ENCODE measurements at regions not wholly inside any gene's neighbourhood (a gene's known extent, or its start where the extent isn't known, plus 50 kb on each side); places are given as distances from the start of the nearest gene placed in this dataset.
A peak's percentile ranks its signal among the peaks of the same experiment; 100 is the strongest.
"Not testable (repeated sequence)": the region's sequence is repeated elsewhere in the genome, so short reads cannot be mapped to it uniquely, and the experiment has no call there.

DNA sequence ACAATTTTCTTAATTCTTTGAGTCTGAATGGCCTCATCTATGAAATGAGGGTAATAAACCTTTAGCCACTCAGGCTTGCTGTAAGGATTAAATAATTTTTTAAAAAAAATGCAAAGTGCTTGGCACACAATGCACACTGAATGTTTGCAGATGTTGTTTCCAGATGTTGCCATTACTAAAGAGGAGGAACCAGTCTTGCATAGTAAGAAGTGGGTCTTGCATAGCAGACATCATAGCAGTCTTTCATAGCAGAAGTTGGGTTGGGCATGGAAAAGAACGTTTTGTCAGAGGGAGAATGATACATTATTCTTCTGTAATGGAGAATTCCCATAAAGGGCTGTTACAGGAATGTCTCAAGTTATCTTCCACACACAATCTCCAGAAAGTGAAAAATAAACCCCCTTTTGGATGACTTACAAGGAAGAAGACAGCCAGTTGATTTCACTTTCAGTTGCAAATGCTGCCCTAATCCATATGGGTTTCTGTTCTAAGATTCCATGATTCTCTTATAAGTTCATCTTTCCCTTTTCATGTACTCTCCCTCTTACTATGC, 327.7 kb downstream of the SUCLG1 start:
- no peak for DNase-seq

DNA sequence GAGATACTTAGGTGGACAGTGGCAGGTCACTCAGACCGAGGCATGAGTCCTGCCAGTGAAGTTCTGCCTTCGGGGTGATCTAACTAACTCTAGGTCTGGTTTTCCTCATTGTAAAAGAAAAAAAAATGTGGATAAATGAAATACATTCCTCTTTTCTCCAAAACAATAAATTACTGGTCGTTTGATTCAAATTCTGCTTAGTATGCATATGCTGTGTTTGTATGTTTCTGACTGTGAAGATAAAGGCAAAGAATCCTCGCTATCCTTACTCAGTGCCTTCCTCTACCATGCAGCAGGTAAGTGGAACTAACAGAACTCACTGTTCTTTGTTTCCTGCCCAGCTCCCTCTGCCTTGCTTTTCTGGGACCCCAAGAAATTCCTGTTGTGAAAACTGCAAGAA, 330.1 kb downstream of the SUCLG1 start:
- no peak for DNase-seq

GRCh38 chr2:84127812-84128211, 331.3 kb downstream of the SUCLG1 start:
- not testable (repeated sequence) for DNase-seq

DNA sequence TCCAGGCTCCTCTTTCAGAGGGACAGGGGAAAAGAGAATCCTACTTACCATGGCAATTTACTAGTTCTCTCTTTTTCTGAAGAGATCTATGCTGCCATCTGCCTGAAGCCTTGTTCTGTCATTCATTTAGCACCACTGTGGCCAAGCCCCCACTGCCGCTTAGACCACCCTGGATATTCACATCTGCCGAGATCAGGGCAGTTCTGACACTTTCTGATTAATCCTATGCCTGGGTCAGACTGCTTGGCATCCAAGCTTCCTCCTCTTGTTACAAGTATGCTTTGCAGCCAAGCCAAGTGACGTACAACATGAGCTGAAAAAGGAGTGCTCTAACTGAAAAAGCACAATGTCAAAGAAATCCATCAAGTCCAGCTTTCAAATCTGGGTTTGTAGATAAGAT, 332.6 kb downstream of the SUCLG1 start:
- DNase-seq, result no peak

DNA sequence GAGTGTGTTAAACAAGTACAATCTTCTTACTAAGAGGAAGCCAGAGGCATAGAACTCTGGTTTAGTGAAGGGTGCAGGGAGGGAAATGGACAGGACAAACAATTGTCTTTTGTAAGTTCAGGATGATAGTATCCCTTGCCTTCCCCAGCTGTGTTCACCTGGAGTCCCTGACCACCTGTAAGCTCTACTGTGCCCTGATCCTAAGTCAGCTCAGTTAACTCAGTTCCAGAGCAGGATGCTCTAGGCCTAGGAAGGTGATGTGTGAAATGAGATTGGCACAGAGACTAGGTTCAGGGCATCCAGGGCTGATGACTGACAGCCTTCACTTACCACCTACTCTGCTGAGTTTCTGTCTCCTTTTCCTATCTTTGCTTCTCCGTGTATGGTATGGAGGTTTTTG, 333.0 kb downstream of the SUCLG1 start:
- no peak for DNase-seq

DNA sequence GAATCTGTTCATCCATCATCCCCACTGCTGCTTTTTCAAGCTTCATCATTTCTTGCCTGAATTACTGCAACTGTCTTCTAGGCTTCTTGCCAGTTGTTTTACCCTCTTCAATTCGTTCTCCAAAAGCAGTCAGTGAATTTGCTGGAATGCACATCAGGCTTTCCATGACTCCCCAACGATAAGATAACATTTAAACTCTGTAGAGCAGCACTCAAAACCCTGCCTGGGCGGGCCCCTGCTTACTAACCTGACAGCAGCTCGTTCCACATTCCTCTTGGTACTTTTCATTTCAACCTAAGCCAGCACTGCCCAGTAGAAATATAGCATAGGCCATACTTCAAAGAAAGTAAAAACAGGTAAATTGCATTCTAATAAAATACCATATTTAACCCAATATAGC, 342.9 kb downstream of the SUCLG1 start:
- no peak for DNase-seq

GRCh38 chr2:84115173-84115857, 343.8 kb downstream of the SUCLG1 start:
- DNase-seq, result no peak

DNA sequence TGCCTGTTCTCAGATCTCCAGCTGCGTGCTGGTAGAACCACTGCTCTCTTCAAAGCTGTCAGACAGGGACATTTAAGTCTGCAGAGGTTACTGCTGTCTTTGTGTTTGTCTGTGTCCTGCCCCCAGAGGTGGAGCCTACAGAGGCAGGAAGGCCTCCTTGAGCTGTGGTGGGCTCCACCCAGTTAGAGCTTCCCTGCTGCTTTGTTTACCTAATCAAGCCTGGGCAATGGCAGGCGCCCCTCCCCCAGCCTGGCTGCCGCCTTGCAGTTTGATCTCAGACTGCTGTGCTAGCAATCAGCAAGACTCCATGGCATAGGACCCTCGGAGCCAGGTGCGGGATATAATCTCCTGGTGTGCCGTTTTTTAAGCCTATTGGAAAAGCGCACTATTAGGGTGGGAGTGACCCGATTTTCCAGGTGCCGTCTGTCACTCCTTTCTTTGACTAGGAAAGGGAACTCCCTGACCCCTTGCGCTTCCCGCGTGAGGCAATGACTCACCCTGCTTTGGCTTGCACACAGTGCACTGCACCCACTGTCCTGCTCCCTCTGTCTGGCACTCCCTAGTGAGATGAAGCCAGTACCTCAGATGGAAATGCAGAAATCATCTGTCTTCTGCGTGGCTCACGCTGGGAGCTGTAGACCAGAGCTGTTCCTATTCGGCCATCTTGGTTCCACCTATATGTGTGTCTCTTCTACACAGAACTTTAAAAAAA, 355.1 kb downstream of the SUCLG1 start:
- not testable (repeated sequence) for DNase-seq

DNA sequence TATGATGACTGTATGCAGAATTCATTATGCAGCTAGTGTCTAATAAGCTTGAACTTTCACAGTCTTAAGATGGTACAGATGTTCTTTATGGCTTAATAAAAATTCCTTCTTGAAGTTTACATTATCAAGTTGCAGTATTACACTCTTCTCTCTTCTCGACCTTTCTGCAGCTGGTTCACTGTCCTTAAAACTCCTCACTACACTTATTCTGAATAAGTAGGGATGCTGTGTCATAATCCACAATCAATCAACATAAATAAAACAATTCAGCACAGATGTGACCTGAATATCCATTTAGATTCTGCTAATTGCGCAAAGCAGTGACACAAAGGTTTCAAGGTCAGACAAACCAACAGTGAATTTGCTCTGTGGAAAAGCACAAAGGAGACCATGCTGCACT, 356.8 kb downstream of the SUCLG1 start:
- no peak for DNase-seq

DNA sequence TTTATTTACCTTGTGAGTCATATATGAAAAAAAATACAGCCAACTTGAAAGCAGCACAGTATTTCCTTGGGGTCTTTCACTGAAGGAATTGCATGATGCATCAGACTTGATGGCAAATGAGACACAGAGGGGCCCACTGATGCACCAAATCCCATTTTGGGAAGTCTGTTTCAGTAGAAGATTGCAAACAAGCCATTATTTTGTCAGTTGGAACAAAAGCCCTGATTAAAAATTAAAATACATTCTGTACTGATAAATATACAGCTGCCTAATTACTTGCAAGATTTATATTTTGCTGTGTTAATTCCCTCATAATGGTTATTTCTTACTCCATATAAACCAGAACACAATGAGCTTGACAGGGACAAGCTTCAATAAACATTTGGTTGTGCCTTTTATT, 370.4 kb downstream of the SUCLG1 start:
- DNase-seq, result no peak

DNA sequence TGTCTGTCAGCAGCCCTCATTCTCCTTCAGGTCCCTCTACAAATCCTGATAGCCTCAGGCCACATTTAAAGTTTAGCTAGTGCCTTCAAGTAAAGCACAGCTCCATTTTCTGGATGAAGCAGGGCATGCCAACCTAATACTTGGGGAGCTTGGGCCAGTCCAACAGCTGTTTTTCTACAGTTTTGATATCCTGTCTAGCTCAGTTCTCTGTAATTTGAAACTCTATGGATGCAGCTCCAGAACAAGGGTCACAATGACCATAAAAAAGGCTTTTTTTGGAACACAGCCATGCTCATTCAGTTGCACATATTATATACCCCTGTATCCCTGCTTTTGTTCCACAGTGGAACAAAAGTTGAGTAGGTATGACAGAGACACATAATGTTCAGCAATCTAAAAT, 373.5 kb downstream of the SUCLG1 start:
- DNase-seq, result no peak

DNA sequence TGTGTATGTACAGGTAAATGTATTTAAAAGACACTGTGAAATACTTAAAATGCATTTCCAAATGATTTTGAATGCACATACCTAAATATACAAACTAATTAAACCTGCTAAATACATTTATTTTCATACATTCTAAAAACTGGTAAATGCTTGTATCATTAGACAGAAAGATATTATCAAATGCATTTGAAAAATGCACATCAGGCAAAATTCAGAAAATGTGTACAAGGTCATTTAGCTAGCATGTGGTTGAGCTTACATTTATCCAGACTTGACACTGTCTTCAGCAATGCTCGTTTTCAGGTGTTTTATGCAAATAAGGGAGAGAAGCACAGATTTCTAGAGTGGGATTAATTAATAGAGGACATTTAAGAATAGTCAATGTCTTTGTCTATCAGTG, 374.2 kb downstream of the SUCLG1 start:
- DNase-seq, result no peak

- DNase-seq, result no peak
Measured at GRCh38 chr2:84083984-84084383, 375.1 kb downstream of the SUCLG1 start.

GRCh38 chr2:84078471-84078870, 380.6 kb downstream of the SUCLG1 start:
- no peak for DNase-seq

GRCh38 chr2:84077496-84077895, 381.6 kb downstream of the SUCLG1 start:
- peak; percentile 16 for DNase-seq

- DNase-seq, result no peak
Measured at GRCh38 chr2:84071050-84071449, 388.0 kb downstream of the SUCLG1 start.

- no peak for DNase-seq
Measured at GRCh38 chr2:84065857-84066256, 393.2 kb downstream of the SUCLG1 start.

DNA sequence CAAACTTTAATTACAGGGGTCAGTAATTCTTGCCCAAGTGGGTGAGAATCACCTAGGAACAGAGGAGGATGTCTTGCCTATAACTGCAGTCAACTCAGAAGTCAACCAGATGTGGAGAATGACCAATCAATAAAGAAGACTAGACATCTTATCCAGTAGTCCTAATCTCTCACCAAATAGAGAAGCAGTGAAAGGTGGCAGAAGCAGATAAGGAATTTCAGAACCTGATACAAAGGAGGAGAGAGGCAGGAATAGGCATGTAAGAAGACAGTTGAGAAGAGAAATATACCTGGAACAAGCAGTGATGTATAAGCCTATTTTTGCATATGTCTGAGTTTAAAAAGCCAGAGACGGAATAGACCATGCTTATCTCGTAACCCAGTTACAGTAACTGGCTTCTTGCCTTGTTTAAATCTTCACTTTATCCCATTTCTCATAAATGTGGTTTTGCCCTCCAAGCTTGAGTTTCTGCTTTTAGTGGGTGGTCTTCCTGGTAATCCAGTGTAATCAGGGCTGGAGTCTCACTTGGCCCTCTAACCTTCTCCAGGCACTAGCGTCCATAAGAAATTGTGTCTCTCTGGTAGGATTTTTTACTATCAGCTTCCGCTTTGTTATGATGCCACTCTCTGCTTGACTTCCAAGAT, 401.0 kb downstream of the SUCLG1 start:
- no peak for DNase-seq

DNA sequence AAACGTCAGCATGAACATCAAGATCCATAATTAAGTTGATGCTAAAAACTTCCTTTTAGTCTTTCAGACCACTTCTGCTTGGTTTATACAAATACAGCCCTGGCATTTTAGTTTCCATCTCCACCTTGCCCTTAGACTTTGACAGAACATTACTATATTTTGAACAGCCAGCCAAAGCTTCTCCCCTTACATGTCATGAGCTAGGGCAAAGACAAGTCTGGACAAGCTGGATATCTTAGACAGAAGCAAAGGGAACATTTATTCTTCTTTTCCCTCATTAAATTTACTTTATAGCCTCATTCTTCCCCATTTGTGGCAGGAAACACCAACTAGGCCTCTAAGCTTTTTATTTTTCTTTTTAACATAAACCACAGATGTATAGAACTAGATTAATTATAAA, 403.3 kb downstream of the SUCLG1 start:
- no peak for DNase-seq

- DNase-seq, result not testable (repeated sequence)
Measured at GRCh38 chr2:84054577-84054976, 404.5 kb downstream of the SUCLG1 start.

- DNase-seq, result no peak
Measured at GRCh38 chr2:84052913-84053312, 406.2 kb downstream of the SUCLG1 start.

GRCh38 chr2:84052043-84052442, 407.0 kb downstream of the SUCLG1 start:
- DNase-seq, result no peak

- no peak for DNase-seq
Measured at GRCh38 chr2:84048964-84049363, 410.1 kb downstream of the SUCLG1 start.

DNA sequence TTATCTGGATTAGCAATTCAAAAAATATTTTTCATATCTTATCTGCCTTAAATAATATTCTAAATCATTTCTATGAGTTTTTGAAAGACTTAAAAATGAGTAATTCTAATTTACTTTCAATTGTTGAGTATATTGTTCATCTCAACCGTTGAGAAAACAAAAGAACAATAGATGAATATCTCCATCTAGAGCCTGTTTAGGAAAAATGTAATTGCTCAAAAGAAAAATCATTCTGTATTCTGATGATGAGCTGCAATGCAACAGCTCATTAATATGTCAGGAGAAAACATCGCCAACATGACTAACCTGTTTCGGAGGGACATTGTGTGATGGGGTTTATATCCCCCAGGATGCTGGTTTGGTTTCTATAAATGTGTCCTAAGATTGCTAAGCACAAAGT, 417.6 kb downstream of the SUCLG1 start:
- DNase-seq, result no peak
